ENCODE measurements at regions not wholly inside any gene's neighbourhood (a gene's known extent, or its start where the extent isn't known, plus 50 kb on each side); places are given as distances from the start of the nearest gene placed in this dataset.

GRCh38 chrX:128664211-128664610 lies 612.0 kb upstream of the ACTRT1 start:
- Histone ChIP-seq H4K20me1 (ENCODE audit: low read depth, low read length) (no peaks in the 10 kb centered on the region), H2AFZ (ENCODE audit: low read depth, low read length, severe bottlenecking) (no peak overlapping the region), H3F3A (ENCODE audit: insufficient read depth) (no peaks in the 10 kb centered on the region), H3K9ac (ENCODE audit: low read length) (no peak overlapping the region), H3K9me3 (ENCODE audit: insufficient read depth, low read length) (no peaks in the 10 kb centered on the region), H3K4me2 (ENCODE audit: low read depth, low read length, poor library complexity, severe bottlenecking) (no peak overlapping the region), H3K27ac (ENCODE audit: low read depth, low read length) (no peak overlapping the region), H3K79me2 (ENCODE audit: insufficient read depth, low read length) (no peaks in the 10 kb centered on the region), H3K36me3 (ENCODE audit: low read length) (no peaks in the 10 kb centered on the region), H3K27me3 (ENCODE audit: low read length) (no peaks in the 10 kb centered on the region), H3K9me2 (replicated peaks; ENCODE audit: insufficient read depth, low read length) (no peaks in the 10 kb centered on the region), H3K4me3 (ENCODE audit: insufficient read depth, low read length, poor library complexity, severe bottlenecking) (no peak overlapping the region)
- TF ChIP-seq EZH2phosphoT487 (conservative IDR thresholded peaks at IDR 0.05; ENCODE audit: low read length) (no peak), CTCF (IDR thresholded peaks at IDR 0.05; ENCODE audit: insufficient read depth, low read length, poor library complexity, severe bottlenecking) (no peak)

GRCh38 chrX:128653524-128654060 lies 601.4 kb upstream of the ACTRT1 start:
- Histone ChIP-seq H3K4me2 (ENCODE audit: low read depth, low read length, poor library complexity, severe bottlenecking) (no peak overlapping the region), H3K9me3 (ENCODE audit: insufficient read depth, low read length) (no peaks in the 10 kb centered on the region), H3K4me3 (ENCODE audit: insufficient read depth, low read length, poor library complexity, severe bottlenecking) (no peak overlapping the region), H3K27ac (ENCODE audit: low read depth, low read length) (no peak overlapping the region), H3K36me3 (ENCODE audit: low read length) (no peaks in the 10 kb centered on the region), H3K79me2 (ENCODE audit: insufficient read depth, low read length) (no peaks in the 10 kb centered on the region), H3K9ac (ENCODE audit: low read length) (no peak overlapping the region), H3F3A (ENCODE audit: insufficient read depth) (no peaks in the 10 kb centered on the region), H4K20me1 (ENCODE audit: low read depth, low read length) (no peaks in the 10 kb centered on the region), H3K27me3 (ENCODE audit: low read length) (no peaks in the 10 kb centered on the region), H3K9me2 (replicated peaks; ENCODE audit: insufficient read depth, low read length) (no peaks in the 10 kb centered on the region), H2AFZ (ENCODE audit: low read depth, low read length, severe bottlenecking) (no peak overlapping the region)
- TF ChIP-seq CTCF (IDR thresholded peaks at IDR 0.05; ENCODE audit: insufficient read depth, low read length, poor library complexity, severe bottlenecking) (no peak), EZH2phosphoT487 (conservative IDR thresholded peaks at IDR 0.05; ENCODE audit: low read length) (no peak)

- Histone ChIP-seq H3K9me2 (replicated peaks; ENCODE audit: insufficient read depth, low read length) (no peaks in the 10 kb centered on the region), H3K27ac (ENCODE audit: low read depth, low read length) (no peak overlapping the region), H3K4me2 (ENCODE audit: low read depth, low read length, poor library complexity, severe bottlenecking) (no peak overlapping the region), H3K9me3 (ENCODE audit: insufficient read depth, low read length) (no peaks in the 10 kb centered on the region), H3K79me2 (ENCODE audit: insufficient read depth, low read length) (no peaks in the 10 kb centered on the region), H3F3A (ENCODE audit: insufficient read depth) (no peaks in the 10 kb centered on the region), H3K9ac (ENCODE audit: low read length) (no peak overlapping the region), H3K27me3 (ENCODE audit: low read length) (no peaks in the 10 kb centered on the region), H2AFZ (ENCODE audit: low read depth, low read length, severe bottlenecking) (no peak overlapping the region), H3K4me3 (ENCODE audit: insufficient read depth, low read length, poor library complexity, severe bottlenecking) (no peak overlapping the region), H3K36me3 (ENCODE audit: low read length) (no peaks in the 10 kb centered on the region), H4K20me1 (ENCODE audit: low read depth, low read length) (no peaks in the 10 kb centered on the region)
- TF ChIP-seq CTCF (IDR thresholded peaks at IDR 0.05; ENCODE audit: insufficient read depth, low read length, poor library complexity, severe bottlenecking) (no peak), EZH2phosphoT487 (conservative IDR thresholded peaks at IDR 0.05; ENCODE audit: low read length) (no peak)
Measured at GRCh38 chrX:128650326-128650725, 598.1 kb upstream of the ACTRT1 start.

All from SU-DHL-6 (cell line).